ENCODE measurements at regions not wholly inside any gene's neighbourhood (a gene's known extent, or its start where the extent isn't known, plus 50 kb on each side); places are given as distances from the start of the nearest gene placed in this dataset.
"Not testable (repeated sequence)": the region's sequence is repeated elsewhere in the genome, so short reads cannot be mapped to it uniquely, and the experiment has no call there.

DNA sequence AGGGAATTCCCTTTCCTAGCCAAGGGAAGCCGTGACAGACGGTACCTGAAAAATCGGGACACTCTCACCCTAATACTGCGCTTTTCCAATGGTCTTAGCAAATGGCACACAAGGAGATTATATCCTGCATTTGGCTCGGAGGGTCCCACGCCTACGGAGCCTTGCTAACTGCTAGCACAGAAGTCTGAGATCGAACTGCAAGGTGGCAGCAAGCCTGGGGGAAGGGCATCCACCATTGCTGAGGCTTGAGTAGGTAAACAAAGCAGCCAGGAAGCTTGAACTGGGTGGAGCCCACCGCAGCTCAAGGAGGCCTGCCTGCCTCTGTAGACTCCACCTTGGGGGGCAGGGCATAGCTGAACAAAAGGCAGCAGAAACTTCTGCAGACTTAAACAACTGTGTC lies 560.6 kb downstream of the SOX5 start:
- DNase-seq: not testable (repeated sequence)

DNA sequence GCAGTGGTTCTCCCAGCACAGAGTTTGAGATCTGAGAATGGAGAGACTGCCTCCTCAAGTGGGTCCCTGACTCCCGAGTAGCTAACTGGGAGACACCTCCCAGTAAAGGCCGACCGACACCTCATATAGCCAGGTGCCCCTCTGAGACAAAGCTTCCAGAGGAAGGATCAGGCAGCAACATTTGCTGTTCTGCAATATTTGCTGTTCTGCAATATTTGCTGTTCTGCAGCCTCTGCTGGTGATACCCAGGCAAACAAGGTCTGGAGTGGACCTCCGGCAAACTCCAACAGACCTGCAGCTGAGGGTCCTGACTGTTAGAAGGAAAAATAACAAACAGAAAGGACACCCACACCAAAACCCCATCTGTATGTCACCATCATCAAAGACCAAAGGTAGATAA lies 560.2 kb downstream of the SOX5 start:
- not testable (repeated sequence) for DNase-seq

DNA sequence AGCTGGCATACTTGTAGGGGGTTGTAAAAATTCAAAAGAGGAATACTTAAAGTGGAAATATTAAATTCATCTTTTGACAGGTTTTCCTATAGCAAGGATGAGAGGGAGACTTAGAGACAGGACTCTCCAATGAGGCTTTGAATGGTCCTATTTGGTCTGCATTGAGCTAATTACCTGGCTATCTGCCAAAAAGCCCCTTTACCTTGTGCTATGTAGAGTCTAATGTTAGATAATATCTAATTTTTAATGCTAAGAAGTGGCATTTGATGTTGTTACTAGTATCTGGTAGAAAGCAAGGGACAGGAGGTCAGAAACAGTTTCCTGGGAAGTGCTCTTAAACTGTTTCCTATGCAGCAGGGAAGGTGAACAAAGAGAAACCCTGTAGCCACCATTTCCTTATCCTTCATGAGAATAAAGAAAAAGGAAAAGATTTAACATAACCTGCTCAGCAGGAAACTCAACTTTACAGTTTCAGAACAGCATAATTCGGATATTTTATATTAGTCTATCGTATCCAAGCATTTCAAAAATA lies 550.0 kb downstream of the SOX5 start:
- DNase-seq: no peak

DNA sequence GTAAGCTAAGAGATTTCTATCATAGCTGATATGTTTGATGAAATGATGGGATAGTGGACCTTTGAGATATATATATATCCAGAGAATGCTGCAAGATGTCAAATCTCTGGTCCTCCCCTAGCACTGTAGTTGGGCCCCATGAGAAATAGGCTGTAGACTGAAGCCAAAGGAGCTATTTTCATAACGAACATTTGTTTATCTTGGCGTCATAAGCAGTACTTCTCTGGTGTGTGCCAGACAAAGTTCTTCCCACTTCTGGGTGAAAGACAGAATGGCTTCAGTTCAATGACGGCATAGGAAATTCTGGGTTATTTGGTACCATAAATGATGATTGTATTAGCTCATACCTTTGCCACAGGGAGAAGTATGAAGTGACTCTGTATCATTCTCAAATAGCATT lies 534.3 kb downstream of the SOX5 start:
- no peak for DNase-seq

DNA sequence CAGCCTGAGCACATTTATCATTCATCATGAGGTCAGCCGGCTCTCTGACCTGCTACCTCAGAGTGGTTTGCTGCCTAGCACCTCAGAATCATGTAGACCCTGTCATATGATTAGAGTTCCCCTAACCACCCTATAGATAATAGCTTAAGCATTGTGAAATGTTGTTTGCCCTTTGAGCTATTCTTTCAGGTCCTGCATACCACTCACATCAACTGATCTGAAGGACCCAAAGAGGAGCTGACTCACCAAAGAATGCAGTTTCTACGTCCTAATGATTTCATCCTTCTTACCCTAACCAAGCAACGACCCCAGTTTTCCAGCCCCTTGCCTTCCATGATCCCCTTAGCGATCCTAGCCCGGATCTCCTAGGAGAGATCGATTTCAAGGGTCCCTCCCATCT lies 527.9 kb downstream of the SOX5 start:
- DNase-seq: no peak

DNA sequence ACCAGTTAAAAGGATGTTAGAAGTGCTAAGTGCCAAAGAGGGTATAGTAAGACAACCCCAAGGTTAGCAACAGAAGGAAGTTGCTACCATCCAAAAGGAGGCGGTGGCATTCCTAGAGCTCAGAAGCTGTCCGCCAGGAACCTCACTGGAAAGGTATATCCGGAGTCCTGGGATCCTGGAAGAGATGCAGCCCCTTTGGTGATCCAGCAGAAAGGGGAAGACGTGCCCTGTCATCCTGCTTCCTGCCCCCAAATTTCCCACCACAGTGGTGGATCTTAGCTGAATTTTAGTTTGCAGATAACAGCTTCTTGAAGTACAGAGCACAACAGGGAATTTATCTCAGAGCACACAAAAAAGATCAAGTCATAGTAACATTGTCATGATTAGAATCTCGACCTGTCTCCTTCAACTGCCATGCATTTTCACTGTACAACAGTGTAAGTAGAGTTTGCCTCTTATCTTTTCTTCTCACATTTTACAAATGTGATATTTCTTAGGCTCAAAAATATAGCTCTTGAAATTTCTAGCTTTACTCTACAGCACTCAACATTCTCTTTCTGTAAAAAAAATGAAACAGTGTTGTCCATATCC lies 526.3 kb downstream of the SOX5 start:
- DNase-seq: no peak

DNA sequence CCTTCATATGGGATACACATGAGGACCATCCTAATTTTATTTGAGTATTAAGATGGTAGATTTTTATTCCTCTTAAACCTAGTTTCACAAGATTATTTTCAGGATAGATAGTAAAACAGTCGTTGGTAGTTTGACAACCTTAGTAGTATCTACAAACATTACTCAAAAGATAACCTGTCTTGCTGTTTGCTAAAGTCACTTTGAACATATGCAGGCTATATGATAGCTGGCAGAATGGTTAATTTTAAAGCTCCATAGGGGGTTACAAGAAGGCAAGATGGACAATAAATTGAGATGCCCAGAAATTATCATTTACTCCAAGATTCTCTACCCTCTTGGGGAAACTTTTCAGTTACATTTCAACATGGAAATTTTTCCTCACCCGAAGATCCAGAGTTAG lies 525.7 kb downstream of the SOX5 start:
- no peak for DNase-seq

DNA sequence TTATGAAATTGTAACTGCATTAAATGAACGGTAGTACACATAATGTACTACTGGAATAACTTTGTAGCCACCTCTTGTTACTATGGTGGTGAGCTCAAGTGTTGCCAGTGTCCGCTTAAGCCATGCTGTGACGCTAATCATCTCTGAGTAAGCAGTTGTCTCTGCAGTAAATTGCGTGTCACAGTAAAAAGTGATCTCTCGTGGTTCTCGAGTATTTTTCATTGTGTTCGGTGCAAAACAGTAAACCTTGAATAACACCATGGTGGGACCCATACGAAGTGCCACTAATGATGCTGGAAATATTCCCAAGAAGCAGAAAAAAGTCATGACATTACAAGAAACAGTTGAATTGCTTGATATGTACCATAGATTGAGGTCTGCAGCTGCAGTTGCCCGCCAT lies 524.8 kb downstream of the SOX5 start:
- DNase-seq: no peak

DNA sequence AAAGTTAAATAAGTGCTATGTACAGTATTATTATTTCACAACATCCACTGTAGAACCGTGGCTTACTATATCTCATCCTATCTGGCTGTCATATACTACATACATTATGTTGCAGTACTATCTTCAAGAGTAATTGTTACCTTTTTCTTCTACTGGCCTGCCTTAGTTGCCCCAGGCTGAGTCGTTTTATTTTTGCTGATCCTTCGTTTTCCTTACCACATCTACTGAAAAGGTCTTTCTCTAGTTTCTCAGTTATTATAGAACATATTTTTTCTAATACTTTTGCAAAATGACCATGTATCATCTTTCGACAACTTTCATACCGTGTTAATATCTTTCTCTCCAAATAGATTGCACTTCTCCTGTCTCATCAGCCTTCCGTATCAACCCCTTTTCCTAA lies 523.1 kb downstream of the SOX5 start:
- DNase-seq: no peak

DNA sequence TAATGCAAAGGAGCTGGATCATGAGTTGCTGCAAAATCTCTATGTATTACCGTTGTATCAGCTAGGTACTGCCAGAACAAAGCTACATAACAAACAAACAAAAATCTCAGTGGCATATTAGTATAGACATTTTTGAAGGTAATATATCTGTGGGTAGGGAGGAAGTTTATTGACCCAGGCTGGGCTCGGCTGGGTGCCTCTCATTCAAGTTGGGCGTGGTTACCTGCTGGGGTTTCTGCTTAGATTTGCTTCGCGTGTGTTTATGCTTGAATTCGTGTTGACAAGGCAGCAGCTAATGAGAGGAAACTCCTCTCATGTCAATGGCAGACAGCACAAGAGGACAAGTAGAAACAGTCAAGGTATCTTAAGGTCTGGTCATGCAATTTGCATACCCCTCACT lies 520.7 kb downstream of the SOX5 start:
- no peak for DNase-seq

DNA sequence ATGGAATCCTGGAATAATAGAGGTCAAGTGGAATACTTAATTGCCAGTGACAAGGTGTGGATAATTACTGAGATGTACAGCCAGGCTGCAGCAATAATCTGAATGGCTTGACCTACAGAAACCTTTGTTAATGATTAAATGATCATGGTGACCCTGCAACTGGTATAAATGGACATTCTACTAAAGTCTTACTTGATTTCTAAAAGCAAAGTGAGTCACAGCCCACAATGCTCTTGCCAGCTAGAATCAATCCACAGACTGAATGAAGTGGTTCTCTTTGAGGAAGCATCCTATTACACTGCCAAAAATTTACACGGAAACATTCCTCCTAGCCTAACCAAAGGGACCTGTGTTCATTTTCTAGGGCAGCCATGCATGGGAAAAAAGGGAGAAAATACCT lies 518.5 kb downstream of the SOX5 start:
- no peak for DNase-seq

DNA sequence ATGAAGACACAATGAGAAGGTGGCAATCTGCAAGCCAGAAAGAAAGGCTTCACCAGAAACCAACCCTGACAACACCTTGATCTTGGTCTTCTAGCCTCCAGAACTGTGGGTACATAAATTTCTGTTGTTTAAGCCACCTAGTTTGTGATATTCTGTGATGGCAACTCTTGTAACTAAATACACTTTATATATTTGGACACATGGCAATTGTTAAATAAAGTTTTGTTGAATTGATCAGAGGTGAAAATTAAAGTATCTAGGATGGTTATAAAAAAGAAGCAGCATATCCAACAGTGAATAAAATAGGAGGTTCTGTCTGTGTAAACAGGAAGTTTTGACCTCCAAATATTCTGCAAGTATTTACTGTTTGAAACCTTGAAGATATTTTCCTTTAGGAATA lies 516.3 kb downstream of the SOX5 start:
- no peak for DNase-seq

DNA sequence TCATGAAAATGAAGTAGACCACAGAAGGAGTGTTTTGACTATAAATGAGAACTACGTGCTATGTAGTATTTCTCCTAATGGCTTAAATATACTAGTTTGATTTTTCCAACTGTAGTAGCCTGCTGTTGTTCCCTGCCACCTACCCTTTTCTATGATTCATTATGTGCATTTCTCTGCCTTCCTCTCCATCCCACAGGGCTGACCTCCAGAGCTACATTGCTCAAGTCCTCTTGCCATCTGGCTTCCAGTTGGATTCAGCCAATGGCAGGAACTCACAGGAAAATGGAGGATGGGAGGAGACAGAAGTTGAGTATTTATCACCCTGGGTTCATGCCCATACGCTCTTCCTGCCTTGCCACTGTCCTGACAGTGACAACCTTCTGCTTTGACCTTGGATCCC lies 515.3 kb downstream of the SOX5 start:
- DNase-seq: no peak

DNA sequence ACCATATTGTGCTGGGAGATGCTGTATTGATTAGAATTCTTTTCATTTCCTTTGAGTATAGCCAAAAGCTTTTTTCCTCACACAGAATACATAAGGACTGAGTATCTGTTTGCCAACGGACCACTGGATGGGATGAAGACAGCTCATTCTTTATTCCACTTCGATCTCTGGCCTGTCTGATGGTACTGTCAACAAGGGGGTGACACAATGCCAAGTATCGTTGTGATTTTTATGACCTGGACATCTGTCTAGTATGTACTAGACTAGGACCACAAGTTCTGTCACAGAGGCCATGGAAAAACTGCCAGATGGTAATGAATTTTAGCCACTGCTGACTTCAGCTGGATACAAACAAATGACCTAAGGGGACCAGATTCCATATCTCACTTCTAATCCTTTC lies 502.7 kb downstream of the SOX5 start:
- DNase-seq: no peak

DNA sequence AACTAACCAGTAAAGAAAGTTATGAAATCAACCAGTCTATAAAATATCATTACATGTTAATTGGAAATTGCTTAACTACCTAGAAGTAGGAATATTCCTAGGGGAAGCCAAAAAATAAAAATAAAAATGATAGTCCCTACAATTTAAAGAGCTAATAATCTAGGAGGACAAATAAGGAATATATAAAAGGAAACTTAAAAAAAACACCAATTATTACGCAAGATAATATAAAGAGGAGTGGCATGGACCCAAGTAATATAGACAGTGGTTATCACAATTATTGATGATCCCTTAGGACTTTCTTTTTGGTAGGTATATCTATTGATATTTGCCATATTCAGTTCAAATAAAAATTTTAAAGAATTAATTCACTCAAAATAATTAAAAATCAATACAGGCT lies 498.7 kb downstream of the SOX5 start:
- no peak for DNase-seq

DNA sequence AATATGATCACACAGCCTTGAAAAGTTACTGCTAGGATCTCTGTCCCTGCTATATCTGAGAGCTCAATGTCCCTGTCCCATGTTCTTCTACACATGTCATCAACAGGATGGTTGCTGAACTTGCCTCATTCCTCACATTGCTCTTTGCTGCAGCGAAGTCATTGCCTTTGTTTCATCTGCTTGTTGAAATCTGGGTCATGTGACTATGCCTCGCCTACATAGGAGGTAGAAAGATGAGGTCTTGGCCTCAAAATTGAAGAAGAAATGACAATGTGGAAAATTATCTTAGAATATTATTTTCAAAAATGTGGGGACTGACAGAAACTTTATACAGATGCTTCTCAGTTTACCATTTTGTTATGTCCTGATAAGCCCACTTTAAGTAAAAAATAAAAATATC lies 494.2 kb downstream of the SOX5 start:
- DNase-seq: no peak

DNA sequence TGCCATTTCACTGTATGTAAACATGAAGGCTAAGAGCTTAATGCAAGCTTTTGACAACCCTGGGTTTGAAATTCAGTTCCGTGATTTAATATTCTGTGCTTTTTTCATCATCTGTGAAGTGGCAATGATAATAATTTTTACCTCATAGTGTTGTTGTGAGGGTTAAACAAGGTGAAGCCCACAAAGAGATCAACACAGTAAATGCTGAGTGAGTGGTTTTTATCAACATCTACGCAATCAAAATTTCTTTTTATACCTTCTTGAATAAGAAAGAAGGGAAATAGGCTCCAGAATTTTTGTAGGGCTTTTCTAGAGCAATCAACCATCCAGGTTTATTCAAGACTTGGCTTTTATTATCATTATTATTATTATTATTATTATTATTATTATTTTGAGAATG lies 490.8 kb downstream of the SOX5 start:
- no peak for DNase-seq

DNA sequence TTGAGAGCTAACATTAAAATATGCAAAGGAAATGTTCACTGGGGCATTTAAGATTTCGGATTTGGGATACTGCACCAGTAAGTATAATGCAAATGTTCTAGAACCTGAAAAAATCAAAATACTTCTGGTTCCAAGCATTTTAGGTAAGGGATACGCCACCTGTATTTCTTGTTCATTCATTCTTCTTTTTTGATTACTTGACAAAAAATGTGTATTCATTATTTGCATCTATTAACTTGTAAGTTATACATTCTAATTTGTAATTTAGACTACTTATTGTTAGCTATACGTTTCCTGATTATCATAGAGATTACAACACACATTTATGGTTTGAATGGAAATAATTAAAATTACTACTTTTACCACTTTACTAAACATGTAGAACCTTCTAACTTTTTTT lies 486.9 kb downstream of the SOX5 start:
- DNase-seq: no peak

DNA sequence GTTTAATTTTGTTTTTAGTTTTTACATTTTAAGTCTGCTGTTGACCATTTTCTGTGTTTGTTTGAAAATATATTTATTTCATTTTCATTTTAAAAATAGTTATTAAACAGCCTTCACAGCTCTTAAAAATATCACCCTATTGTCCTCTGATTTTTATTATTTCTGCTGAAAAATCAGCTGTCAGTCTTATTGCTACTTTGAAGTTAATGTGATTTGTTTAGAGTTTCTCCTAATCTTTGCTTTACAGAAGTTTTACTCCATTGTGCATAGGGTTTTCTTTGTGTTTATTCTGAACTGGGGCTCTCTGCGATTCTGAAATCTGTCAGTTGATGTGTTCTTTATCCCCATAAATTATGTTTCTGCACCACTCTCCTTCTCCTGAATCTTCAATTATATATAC lies 486.3 kb downstream of the SOX5 start:
- no peak for DNase-seq

DNA sequence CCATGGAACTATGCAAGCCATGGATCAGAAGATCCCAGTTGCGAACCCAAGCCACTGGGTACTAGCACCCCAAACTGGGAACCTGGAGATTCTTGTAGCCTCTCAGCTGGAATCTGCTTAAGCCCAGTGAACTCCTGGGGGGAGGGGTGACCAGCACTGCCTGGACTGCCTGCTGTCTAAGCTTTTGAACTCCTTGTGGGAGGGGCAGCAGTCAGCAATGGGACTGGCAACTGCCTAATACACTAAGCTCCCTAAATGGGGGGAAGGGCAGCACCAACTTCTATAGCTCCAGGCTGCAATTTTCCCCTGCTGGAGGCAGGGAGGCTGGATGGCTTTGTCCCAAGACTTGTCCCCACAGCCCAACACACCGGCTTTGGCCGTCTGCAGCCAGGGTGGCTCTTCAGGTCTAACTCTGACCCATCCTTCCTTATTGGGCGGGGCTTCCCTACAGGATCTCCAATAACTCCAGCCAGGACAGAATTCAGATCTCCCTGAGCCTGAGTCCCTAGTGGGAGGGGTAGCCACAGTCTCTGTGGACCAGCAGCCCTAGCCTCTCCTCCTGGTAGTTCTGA lies 485.1 kb downstream of the SOX5 start:
- no peak for DNase-seq

DNA sequence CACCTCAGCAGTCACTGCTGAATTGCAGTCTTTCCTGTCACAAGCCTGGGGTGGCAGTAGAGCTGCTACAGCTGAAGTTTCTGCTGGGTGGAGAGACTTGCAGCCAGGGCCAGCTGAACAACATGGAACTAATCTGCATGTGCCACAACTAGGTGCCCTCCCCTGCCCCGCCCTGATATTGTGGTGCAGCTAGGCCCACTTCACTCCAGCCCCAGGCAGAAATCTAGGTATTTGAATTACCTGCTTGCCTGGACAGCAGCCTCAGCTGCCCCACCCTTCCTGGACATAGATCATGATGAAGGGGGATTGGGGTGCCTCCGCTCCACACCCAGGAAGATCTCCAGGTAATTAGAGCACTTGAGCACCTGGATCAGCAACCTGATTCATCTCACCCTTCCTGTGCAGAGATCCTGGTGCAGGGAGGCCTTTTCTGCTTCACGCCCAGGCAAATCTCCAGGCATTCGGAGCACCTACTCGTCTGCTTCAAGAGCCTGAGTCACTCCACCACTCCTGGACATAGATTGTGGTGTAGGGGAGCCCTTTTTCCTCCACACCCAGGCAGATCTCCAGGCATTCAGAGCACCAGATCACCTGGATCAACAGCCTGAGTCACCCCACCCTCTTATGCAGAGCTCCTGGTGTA lies 477.0 kb downstream of the SOX5 start:
- no peak for DNase-seq

DNA sequence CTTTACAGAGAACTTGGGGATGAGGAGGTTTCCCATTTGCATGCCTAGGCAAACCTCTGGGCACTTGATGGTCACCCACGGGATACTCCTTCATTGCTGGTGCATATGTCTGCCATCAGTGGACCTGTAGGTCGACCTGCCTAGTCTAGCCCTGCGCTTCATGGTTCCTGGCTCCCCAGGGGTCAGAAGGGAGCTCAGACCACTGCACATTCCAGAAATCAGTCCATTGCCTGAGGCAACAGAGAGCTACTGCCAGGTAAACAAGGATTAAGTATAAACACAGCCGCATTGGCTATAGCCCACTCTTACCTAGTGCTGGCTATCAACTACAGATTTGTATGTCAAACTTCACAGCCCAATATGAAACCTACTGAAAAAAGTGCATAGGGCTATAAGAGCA lies 476.4 kb downstream of the SOX5 start:
- DNase-seq: no peak

DNA sequence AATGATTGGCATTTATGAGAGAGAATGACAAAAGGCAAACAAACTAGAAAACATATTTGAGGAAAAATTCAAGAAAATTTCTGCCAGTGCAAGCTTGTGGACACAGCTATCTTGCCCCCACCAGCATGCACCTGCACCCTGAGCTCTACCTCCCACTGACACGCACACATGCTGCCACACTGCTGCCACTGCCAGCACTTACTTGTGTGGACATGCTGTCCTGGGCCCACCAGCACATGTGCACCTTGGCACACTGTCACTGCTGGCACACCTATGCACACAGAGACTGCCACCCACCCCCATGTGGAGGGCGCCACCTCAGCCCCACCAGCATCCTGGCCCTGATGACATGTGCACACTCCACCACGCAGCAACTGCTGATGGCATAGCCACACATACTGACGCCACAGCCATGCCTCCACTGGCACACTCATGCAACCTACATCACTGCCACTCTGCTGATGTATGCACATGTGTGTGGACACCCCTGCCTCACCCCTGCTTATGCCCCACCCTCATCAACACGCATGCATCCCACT lies 475.0 kb downstream of the SOX5 start:
- no peak for DNase-seq

Measured in NCI-H526 treated with DMSO at 0.1 percent for 48 hours (cell line).